ENCODE measurements at regions not wholly inside any gene's neighbourhood (a gene's known extent, or its start where the extent isn't known, plus 50 kb on each side); places are given as distances from the start of the nearest gene placed in this dataset.
"Not testable (repeated sequence)": the region's sequence is repeated elsewhere in the genome, so short reads cannot be mapped to it uniquely, and the experiment has no call there.

GRCh38 chr4:103264905-103265304 is 66.8 kb upstream of the CENPE start:
- Mint-ChIP-seq H3K27me3 (ENCODE audit: low read depth in 3 of 3) (peaks cover 0 to 2% (median 1%) of the 10 kb centered on the region in 3 donors), H3K9me3 (peaks cover 0 to 6% (median 3%) of the 10 kb centered on the region in 7 donors), H3K27ac (no peak overlapping the region), H3K4me1 (no peaks in the 10 kb centered on the region), H3K36me3 (no peaks in the 10 kb centered on the region), H3K4me3 (no peak overlapping the region)
- no peak for DNase-seq
- Histone ChIP-seq H2AFZ (ENCODE audit: insufficient read depth, low read depth, low read length, poor library complexity, severe bottlenecking) (no peak overlapping the region), H3K4me3 (replicated peaks in 1 of 3; ENCODE audit: low read depth in 2 of 3, low read length in 3 of 3) (no peak overlapping the region), H3K79me2 (ENCODE audit: insufficient read depth, low read length) (no peaks in the 10 kb centered on the region), H3K4me2 (replicated peaks; ENCODE audit: extremely low read depth, low read length, poor library complexity, severe bottlenecking) (no peak overlapping the region), H4K20me1 (ENCODE audit: insufficient read depth, low read length) (no peaks in the 10 kb centered on the region), H3K27ac (ENCODE audit: low read depth in 1 of 2, low read length in 2 of 2) (no peak overlapping the region), H3K27me3 (ENCODE audit: control insufficient read depth in 2 of 2, insufficient read depth in 2 of 2, low read length in 2 of 2) (no peaks in the 10 kb centered on the region), H3K9me3 (replicated peaks in 1 of 2; ENCODE audit: control insufficient read depth in 1 of 2, insufficient read depth in 1 of 2, low read length in 2 of 2) (peaks cover 6 to 10% of the 10 kb centered on the region in 2 donors), H3K36me3 (replicated peaks in 1 of 2; ENCODE audit: control insufficient read depth in 1 of 2, insufficient read depth in 2 of 2, low read length in 2 of 2) (no peaks in the 10 kb centered on the region), H3K9ac (ENCODE audit: insufficient read depth, low read length, poor library complexity, severe bottlenecking) (no peak overlapping the region), H3K4me1 (ENCODE audit: control insufficient read depth in 1 of 2, insufficient read depth in 2 of 2, low read length in 2 of 2) (no peaks in the 10 kb centered on the region)
- no CpG with 5 or more reads among the region's 1 CpG for WGBS (ENCODE audit: insufficient coverage)
- intact Hi-C loops (cut with micrococcal nuclease): no loop called here
- TF ChIP-seq, protein P1, sequence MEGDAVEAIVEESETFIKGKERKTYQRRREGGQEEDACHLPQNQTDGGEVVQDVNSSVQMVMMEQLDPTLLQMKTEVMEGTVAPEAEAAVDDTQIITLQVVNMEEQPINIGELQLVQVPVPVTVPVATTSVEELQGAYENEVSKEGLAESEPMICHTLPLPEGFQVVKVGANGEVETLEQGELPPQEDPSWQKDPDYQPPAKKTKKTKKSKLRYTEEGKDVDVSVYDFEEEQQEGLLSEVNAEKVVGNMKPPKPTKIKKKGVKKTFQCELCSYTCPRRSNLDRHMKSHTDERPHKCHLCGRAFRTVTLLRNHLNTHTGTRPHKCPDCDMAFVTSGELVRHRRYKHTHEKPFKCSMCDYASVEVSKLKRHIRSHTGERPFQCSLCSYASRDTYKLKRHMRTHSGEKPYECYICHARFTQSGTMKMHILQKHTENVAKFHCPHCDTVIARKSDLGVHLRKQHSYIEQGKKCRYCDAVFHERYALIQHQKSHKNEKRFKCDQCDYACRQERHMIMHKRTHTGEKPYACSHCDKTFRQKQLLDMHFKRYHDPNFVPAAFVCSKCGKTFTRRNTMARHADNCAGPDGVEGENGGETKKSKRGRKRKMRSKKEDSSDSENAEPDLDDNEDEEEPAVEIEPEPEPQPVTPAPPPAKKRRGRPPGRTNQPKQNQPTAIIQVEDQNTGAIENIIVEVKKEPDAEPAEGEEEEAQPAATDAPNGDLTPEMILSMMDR (IDR thresholded peaks at IDR 0.05): no peak

GRCh38 chr4:103256068-103256467 is 57.9 kb upstream of the CENPE start:
- H3K4me1 Mint-ChIP-seq; H3K4me3 ChIP-seq (replicated peaks in 1 of 3; ENCODE audit: low read depth in 2 of 3, low read length in 3 of 3); H3K4me1 ChIP-seq (ENCODE audit: control insufficient read depth in 1 of 2, insufficient read depth in 2 of 2, low read length in 2 of 2); H3K27ac Mint-ChIP-seq; intact Hi-C loops (cut with micrococcal nuclease); H3K36me3 Mint-ChIP-seq; H3K9me3 ChIP-seq (replicated peaks in 1 of 2; ENCODE audit: control insufficient read depth in 1 of 2, insufficient read depth in 1 of 2, low read length in 2 of 2); H3K27ac ChIP-seq (ENCODE audit: low read depth in 1 of 2, low read length in 2 of 2); DNase-seq; H2AFZ ChIP-seq (ENCODE audit: insufficient read depth, low read depth, low read length, poor library complexity, severe bottlenecking); H3K27me3 ChIP-seq (ENCODE audit: control insufficient read depth in 2 of 2, insufficient read depth in 2 of 2, low read length in 2 of 2); H3K79me2 ChIP-seq (ENCODE audit: insufficient read depth, low read length); H3K27me3 Mint-ChIP-seq (ENCODE audit: low read depth in 3 of 3); H3K9ac ChIP-seq (ENCODE audit: insufficient read depth, low read length, poor library complexity, severe bottlenecking); H3K4me2 ChIP-seq (replicated peaks; ENCODE audit: extremely low read depth, low read length, poor library complexity, severe bottlenecking); H3K36me3 ChIP-seq (replicated peaks in 1 of 2; ENCODE audit: control insufficient read depth in 1 of 2, insufficient read depth in 2 of 2, low read length in 2 of 2); H4K20me1 ChIP-seq (ENCODE audit: insufficient read depth, low read length); H3K4me3 Mint-ChIP-seq; H3K9me3 Mint-ChIP-seq: not testable (repeated sequence)
- WGBS (ENCODE audit: insufficient coverage): 93% methylated on average over 5 of the region's 16 CpGs
